Immature natural killer cell (primary cell): ENCODE measurements at regions not wholly inside any gene's neighbourhood (a gene's known extent, or its start where the extent isn't known, plus 50 kb on each side); places are given as distances from the start of the nearest gene placed in this dataset.

ENCODE experiments used
- DNase-seq, 3 donors: peaks; one replicate each; pipeline ENCODE4 v3.0.0; 2022; ENCODE audit warnings: mixed read lengths in 1 of 3
- H3K27ac Mint-ChIP-seq, 6 donors: one replicate each; pipeline ENCODE4 v1.8.0; 2020; ENCODE audit warnings: mixed read lengths in 6 of 6, mild to moderate bottlenecking in 5 of 6, inconsistent platforms in 4 of 6, moderate library complexity in 3 of 6
- H3K27me3 Mint-ChIP-seq, 3 donors: one replicate each; pipeline ENCODE4 v1.8.0; 2020 to 2021; ENCODE audit warnings: low read depth in 3 of 3, mild to moderate bottlenecking in 3 of 3, mixed read lengths in 3 of 3, moderate library complexity in 3 of 3, inconsistent platforms in 1 of 3
- H3K36me3 Mint-ChIP-seq, 3 donors: one replicate each; pipeline ENCODE4 v1.8.0; 2020; ENCODE audit warnings: mixed read lengths in 3 of 3, inconsistent platforms in 2 of 3, mild to moderate bottlenecking in 2 of 3
- H3K4me1 Mint-ChIP-seq, 2 donors: one replicate each; pipeline ENCODE4 v1.8.0; 2020; ENCODE audit warnings: inconsistent platforms in 2 of 2, mild to moderate bottlenecking in 2 of 2, mixed read lengths in 2 of 2, moderate library complexity in 1 of 2
- H3K4me3 Mint-ChIP-seq, 5 donors: one replicate each; pipeline ENCODE4 v1.8.0; 2020; ENCODE audit warnings: mild to moderate bottlenecking in 5 of 5, mixed read lengths in 5 of 5, inconsistent platforms in 3 of 5, moderate library complexity in 3 of 5
- H3K9me3 Mint-ChIP-seq, 6 donors: one replicate each; pipeline ENCODE4 v1.8.0; 2020; ENCODE audit warnings: mild to moderate bottlenecking in 6 of 6, mixed read lengths in 6 of 6, inconsistent platforms in 4 of 6, moderate library complexity in 3 of 6

DNA sequence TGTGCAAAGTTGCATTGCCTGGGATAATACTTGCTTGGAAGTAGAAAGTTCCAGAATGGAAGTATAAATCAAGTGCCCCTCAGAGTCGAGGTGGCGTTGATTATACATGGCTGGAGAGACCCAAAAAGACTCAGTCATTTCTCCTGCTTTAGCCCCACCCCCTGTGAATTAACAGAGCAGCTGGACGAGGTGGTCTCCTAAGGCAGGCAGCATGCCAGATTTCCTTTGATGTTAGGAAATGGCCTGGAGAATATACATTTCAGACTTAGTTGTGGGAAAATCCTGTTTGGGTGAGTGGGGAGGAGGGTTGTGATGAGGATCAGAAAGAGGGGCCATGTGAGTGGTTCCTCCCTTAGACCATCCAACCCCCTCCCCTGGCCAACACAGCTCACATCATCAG, 406.1 kb upstream of the TMPO start:
- H3K27ac Mint-ChIP-seq, result no peak overlapping the region

DNA sequence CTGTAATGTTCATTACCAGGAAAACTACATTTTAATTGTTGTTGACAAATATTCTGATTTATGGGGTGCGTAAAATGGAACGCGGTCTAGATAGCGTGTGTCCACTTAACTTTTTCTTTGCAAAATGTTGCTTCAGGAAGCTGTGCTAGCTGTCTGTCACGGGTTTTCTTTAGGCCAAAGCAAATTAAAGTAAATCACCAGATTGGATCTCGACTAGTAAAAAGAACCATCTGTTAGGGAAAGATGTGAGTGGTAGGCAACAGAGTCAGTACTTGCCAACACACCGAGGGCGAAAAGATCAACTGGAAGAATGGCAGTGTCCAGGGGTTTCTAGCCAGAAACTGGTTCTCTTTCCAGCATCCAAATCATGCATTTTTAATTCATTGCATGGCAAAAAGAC, 404.9 kb upstream of the TMPO start:
- no peak for DNase-seq
- Mint-ChIP-seq H3K9me3 (no peaks in the 10 kb centered on the region), H3K4me1 (no peaks in the 10 kb centered on the region), H3K4me3 (no peak overlapping the region), H3K27me3 (peaks cover 0 to 5% (median 2%) of the 10 kb centered on the region in 3 donors), H3K27ac (no peak overlapping the region), H3K36me3 (no peaks in the 10 kb centered on the region)

More for the DNA sequence above, 406.1 kb upstream of the TMPO start:
- Mint-ChIP-seq H3K27me3 (peaks cover 0 to 8% (median 2%) of the 10 kb centered on the region in 3 donors), H3K4me1 (no peaks in the 10 kb centered on the region), H3K36me3 (no peaks in the 10 kb centered on the region), H3K9me3 (no peaks in the 10 kb centered on the region), H3K4me3 (no peak overlapping the region)
- DNase-seq, result no peak

DNA sequence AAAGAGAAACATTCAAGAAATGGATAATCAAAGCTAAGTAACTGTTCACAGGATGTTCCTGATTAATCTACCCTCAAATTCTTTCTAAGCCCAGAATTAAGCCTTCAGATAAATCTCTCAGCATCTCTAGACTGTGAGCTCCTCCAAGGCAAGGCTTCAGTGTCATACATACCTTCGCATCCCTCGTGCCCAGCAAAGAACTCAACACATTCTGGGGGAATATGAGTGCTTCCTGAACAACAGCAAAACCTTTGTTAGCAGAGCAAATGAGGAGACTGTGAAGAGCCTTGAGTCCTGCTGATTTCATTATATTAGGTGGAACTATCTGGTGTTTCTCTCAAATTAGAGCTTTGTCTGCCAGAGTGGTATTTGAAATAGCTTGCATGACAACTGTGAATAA, 401.8 kb upstream of the TMPO start:
- Mint-ChIP-seq H3K36me3 (no peaks in the 10 kb centered on the region), H3K4me3 (no peak overlapping the region), H3K27me3 (peaks cover 0 to 3% (median 2%) of the 10 kb centered on the region in 3 donors), H3K27ac (no peak overlapping the region), H3K4me1 (no peaks in the 10 kb centered on the region), H3K9me3 (no peaks in the 10 kb centered on the region)
- no peak for DNase-seq

DNA sequence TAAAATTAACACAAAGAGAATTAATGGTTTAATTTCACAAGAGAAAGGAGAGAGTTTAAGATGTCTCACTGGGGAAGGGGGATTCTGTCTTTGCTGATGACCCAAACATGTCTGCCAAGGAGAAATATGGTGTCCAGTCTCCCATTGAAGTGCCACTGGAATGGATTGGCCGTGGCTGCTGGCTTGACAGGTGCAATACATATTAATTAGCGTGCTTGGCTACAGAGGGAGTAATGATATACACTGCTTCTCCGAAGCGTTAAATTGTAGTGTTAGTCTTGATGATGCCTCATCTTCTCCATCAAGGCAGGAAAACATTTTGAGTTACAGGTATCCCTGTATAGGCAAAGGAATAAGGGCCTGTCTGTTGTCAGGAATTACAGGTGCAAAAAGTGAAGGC, 393.4 kb upstream of the TMPO start:
- H3K36me3 Mint-ChIP-seq, result no peaks in the 10 kb centered on the region
- peaks cover 0 to 4% (median 0%) of the 10 kb centered on the region in 6 donors for H3K9me3 Mint-ChIP-seq
- no peak overlapping the region for H3K4me3 Mint-ChIP-seq
- H3K27me3 Mint-ChIP-seq, result peaks cover 0 to 6% (median 2%) of the 10 kb centered on the region in 3 donors
- H3K27ac Mint-ChIP-seq, result no peak overlapping the region
- DNase-seq, result no peak
- peaks cover 7 to 9% of the 10 kb centered on the region in 2 donors for H3K4me1 Mint-ChIP-seq

DNA sequence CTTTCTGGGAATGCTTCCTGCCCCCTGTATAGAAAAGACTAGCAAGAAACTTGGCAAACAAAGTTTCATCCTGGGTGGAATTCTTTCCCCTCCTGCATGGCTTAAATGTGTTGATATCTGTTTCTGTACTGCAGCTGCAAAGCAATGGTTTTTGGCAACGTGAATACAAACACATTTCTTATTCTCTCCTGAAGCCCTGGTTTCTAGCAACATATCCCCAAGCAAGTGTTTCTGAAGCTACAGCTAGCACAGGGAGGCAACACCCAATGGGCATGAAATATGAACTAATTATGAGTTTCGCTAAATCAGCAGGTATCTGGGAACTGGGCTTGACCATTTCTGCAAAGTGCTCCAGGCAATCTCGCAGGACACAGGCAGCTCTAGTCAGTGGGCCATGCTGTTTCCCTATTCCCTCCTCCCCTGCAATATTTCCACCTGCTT, 392.3 kb upstream of the TMPO start:
- Mint-ChIP-seq H3K27ac (no peak overlapping the region), H3K9me3 (peaks cover 0 to 4% (median 0%) of the 10 kb centered on the region in 6 donors), H3K4me3 (no peak overlapping the region), H3K36me3 (no peaks in the 10 kb centered on the region), H3K27me3 (peaks cover 0 to 8% (median 2%) of the 10 kb centered on the region in 3 donors), H3K4me1 (peaks cover 17 to 20% of the 10 kb centered on the region in 2 donors)
- DNase-seq, result no peak

DNA sequence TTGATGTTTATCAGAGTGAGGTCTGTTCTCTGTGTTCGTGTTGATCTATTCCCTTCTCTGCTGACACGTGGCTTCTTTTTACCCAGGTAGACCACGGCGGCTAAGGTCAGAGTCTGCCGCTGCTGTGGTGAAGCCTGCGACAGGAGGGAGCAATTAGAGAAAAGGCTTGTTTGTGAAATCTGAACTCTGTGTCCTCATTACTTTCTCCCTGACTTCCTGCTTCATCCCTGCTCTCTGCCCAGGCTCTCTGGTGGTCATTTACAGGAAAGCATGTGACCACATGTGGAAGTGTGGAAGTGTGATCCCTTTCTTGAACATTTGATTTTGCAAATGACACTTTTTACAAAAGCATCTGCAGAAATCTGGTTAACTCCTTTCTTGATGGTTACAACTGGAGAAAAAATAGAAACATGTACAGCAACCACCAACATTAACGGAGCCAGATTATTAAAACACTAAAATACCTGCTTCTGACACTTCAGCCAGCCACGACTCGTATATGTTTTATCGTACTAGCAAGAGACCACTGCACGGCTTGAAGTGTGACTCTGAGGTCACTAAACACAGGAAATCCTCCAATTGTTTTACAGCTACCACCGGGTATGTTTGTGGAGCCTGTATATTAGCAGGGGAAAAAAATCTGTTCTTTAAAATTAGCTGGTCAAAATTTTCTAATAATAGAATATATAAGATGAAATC, 388.6 kb upstream of the TMPO start:
- H3K27me3 Mint-ChIP-seq, result peaks cover under 1 to 3% (median 1%) of the 10 kb centered on the region in 3 donors
- peaks cover 19 to 24% of the 10 kb centered on the region in 2 donors for H3K4me1 Mint-ChIP-seq
- peak overlapping the region; percentile 22 to 60 (median 42) for H3K4me3 Mint-ChIP-seq
- peak; percentile 14 to 36 (median 15) for DNase-seq
- peak overlapping the region; percentile 33 to 82 (median 66) for H3K27ac Mint-ChIP-seq
- no peaks in the 10 kb centered on the region for H3K36me3 Mint-ChIP-seq
- peaks cover 0 to 5% (median 0%) of the 10 kb centered on the region in 6 donors for H3K9me3 Mint-ChIP-seq

DNA sequence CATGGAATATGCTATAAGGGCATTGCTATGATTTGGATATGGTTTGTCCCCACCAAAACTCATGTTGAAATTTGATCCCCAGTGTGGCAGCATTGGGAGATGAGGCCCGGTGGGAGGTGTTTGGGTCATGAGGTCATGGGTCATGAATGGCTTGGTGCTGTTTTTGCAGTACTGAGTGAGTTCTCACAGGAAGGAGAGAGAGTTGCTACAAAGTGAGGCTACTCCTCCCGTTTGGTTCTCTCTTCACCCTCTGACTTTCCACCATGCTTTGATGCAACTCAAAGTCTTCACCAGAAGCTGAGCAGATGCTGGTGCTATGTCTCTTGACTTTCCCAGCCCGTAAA, 388.1 kb upstream of the TMPO start:
- peaks cover 0 to 7% (median 0%) of the 10 kb centered on the region in 6 donors for H3K9me3 Mint-ChIP-seq

DNA sequence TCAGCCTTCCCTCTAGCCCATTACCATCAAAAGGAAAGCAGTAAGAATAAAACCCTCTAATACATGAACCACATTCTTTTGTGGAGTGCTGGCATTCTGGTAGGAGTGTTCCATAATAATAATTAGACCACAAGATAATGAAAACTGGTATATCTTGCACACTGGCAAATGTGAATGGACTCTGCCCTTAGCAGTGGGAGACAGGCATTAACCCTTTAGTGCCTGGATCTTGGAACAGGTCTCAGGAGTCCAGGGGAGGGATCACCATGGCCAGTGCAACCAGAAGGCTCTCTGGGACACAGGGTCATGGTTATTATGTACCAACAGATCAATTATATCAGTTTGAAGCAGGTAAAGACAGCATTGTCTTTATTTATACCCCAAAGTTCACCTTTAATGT, 387.5 kb upstream of the TMPO start:
- H3K4me1 Mint-ChIP-seq, result peaks cover 19 to 24% of the 10 kb centered on the region in 2 donors
- DNase-seq, result no peak
- H3K27ac Mint-ChIP-seq, result peak overlapping the region in 3 of 6 donors; percentile 12 to 72 (median 59)
- no peaks in the 10 kb centered on the region for H3K36me3 Mint-ChIP-seq
- H3K9me3 Mint-ChIP-seq, result peaks cover 0 to 7% (median 0%) of the 10 kb centered on the region in 6 donors
- H3K4me3 Mint-ChIP-seq, result peak overlapping the region in 3 of 5 donors; percentile 2 to 55 (median 15)
- H3K27me3 Mint-ChIP-seq, result peaks cover 1 to 2% (median 2%) of the 10 kb centered on the region in 3 donors

More for the DNA sequence above, 388.1 kb upstream of the TMPO start:
- Mint-ChIP-seq H3K36me3 (no peaks in the 10 kb centered on the region), H3K4me1 (peaks cover 19 to 24% of the 10 kb centered on the region in 2 donors), H3K27ac (peak overlapping the region; percentile 12 to 72 (median 42)), H3K27me3 (peaks cover 1 to 2% (median 2%) of the 10 kb centered on the region in 3 donors), H3K4me3 (peak overlapping the region; percentile 8 to 55 (median 20))
- DNase-seq, result peak; percentile 6 to 39 (median 28)

DNA sequence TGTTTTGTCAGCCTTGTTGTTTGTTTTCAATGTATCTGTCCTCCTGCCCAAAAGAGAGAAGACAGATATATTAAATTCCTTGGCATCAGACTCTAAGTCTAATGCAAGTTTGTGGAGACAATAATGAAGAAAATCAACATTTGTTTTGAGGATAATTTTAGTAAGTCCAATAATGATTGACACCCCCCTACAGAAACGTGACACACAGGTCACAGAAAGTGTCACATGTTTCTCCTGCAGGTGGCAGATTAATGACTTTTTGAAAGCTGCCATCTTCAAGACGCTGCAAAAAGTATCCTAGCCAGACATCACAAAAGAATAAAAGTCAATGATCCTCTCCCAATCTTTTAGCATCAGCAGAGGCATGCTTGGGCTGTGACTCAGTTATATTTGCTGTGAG, 378.8 kb upstream of the TMPO start:
- DNase-seq, result no peak
- H3K4me3 Mint-ChIP-seq, result no peak overlapping the region
- H3K27me3 Mint-ChIP-seq, result peaks cover 1 to 2% (median 2%) of the 10 kb centered on the region in 3 donors

DNA sequence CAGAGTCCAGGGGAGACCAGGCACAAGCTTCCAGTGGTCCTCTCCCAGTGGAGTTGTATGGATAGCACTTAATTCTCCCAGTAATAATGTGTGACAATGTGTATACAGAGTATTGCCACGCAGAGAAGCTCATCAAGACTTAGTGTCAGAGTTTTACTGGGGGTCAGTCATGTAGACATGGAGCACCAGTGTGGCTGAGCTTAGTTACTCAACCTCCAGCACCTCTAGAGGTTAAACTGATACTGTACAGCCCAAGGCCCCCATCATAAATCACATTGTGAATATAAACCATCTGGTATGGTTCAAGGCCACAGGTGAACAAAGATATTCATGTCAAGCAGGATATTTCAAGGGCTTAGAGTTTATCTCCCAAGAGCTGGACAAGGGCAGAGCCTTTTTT, 378.1 kb upstream of the TMPO start:
- H3K36me3 Mint-ChIP-seq, result no peaks in the 10 kb centered on the region

More for the DNA sequence above, 378.8 kb upstream of the TMPO start:
- Mint-ChIP-seq H3K9me3 (peaks cover 0 to 3% (median 0%) of the 10 kb centered on the region in 6 donors), H3K27ac (no peak overlapping the region), H3K4me1 (no peaks in the 10 kb centered on the region), H3K36me3 (no peaks in the 10 kb centered on the region)

DNA sequence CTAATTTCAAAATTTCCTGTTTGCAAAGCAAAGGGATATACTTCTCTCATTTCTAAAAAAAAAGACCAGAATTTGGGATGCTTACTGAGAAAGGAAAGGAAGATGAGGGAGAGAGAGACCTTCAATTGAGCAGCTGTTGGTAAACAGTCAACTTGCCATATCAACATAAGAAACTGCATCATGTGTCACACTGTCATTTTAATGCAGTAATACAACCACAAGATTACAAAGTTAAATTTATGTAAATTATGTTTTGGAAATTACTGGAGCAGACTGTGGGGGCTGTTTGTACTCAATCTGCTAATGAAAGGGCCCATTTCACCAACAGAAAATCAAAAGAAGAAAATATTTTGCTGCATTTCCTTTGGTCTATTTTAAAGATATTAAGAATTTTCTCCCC, 370.4 kb upstream of the TMPO start:
- Mint-ChIP-seq H3K4me1 (no peaks in the 10 kb centered on the region), H3K27ac (no peak overlapping the region), H3K36me3 (no peaks in the 10 kb centered on the region), H3K4me3 (no peak overlapping the region), H3K27me3 (peaks cover 1 to 9% (median 2%) of the 10 kb centered on the region in 3 donors), H3K9me3 (peaks cover 0 to 3% (median under 1%) of the 10 kb centered on the region in 6 donors)
- DNase-seq, result no peak

More for the DNA sequence above, 378.1 kb upstream of the TMPO start:
- no peak overlapping the region for H3K27ac Mint-ChIP-seq
- no peak for DNase-seq
- H3K4me1 Mint-ChIP-seq, result no peaks in the 10 kb centered on the region
- peaks cover 0 to 2% (median 1%) of the 10 kb centered on the region in 3 donors for H3K27me3 Mint-ChIP-seq
- no peak overlapping the region for H3K4me3 Mint-ChIP-seq
- peaks cover 0 to 2% (median 0%) of the 10 kb centered on the region in 6 donors for H3K9me3 Mint-ChIP-seq

DNA sequence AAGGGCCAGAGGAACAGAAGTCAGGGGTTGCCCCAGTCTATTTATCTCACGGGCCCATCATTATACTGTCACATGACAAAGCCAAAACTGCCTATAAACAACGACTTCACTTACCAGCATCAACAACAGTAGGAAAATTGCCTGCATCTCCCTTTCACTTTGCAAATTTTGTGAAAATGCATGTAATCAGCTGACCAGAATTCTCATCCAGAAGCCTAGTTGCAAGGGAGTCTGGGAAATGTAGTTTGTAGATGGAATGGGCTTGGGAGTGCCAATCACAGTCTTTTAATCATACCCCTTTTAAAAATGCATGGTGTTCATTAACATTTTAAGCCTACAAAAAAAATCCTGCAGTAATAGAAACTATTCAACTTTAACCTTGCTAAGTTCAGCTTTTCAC, 369.3 kb upstream of the TMPO start:
- Mint-ChIP-seq H3K9me3 (peaks cover 0 to 4% (median under 1%) of the 10 kb centered on the region in 6 donors), H3K27ac (no peak overlapping the region), H3K4me1 (no peaks in the 10 kb centered on the region), H3K4me3 (no peak overlapping the region), H3K36me3 (no peaks in the 10 kb centered on the region), H3K27me3 (peaks cover 0 to 6% (median 2%) of the 10 kb centered on the region in 3 donors)
- DNase-seq, result no peak

DNA sequence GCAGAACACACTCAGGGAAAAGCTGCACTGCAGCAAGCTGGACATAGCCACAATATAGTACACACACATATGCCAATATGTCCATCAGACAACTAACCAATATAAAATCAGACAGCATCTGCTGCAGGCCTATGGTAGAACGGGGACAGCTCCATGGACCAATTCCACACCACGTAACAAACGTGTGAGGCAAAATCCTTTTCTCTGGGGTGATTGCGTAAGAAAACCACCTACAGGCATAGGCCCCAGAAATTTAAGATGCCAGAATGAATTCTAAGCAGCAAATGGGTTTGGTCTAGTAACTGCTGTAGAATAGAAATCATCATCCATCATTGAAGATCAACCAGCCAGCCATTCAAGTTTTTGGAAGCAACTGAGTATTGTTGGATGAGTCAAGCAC, 368.9 kb upstream of the TMPO start:
- Mint-ChIP-seq H3K4me3 (no peak overlapping the region), H3K27me3 (peaks cover 0 to 6% (median 2%) of the 10 kb centered on the region in 3 donors), H3K36me3 (no peaks in the 10 kb centered on the region), H3K9me3 (peaks cover 0 to 5% (median under 1%) of the 10 kb centered on the region in 6 donors), H3K4me1 (no peaks in the 10 kb centered on the region), H3K27ac (no peak overlapping the region)
- DNase-seq, result no peak

DNA sequence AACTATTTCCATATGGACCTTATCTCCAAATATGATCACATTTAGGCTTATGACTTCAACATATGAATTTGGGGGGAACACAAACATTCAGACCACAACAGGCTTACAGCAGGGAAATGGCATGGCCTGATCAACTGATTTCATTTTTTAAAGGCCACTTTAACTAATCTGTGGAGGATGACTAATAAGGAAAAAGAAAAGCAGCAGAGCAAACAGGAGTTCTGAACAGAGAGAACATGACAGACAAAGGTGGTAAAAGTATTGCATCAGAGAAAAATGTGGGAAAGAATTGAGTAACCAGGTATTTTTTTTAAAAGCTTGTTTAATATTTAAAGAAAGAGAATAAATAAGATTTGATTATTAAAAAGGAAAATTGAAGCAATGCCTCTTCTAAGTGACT, 366.1 kb upstream of the TMPO start:
- Mint-ChIP-seq H3K4me3 (no peak overlapping the region), H3K27me3 (peaks cover 0 to 6% (median 3%) of the 10 kb centered on the region in 3 donors), H3K27ac (no peak overlapping the region), H3K36me3 (no peaks in the 10 kb centered on the region), H3K9me3 (peaks cover 0 to 7% (median under 1%) of the 10 kb centered on the region in 6 donors), H3K4me1 (no peaks in the 10 kb centered on the region)
- DNase-seq, result no peak
